Heart left ventricle (tissue), 16 donors: ENCODE measurements at regions not wholly inside any gene's neighbourhood (a gene's known extent, or its start where the extent isn't known, plus 50 kb on each side); places are given as distances from the start of the nearest gene placed in this dataset.
A peak's percentile ranks its signal among the peaks of the same experiment; 100 is the strongest.

Experiments used
- ATAC-seq, 4 donors: fragments of 200-7000 bp; cut with Tn5 transposase; one replicate each; pipeline ENCODE4 v1.9.1; 2020 to 2022; ENCODE audit warnings: moderate library complexity in 4 of 4, mild to moderate bottlenecking in 3 of 4, moderate number of reproducible peaks in 1 of 4
- DNase-seq, 5 donors: peaks; one replicate each; pipeline ENCODE4 v3.0.0-alpha.2; 2020
- H3K27ac ChIP-seq, 12 donors: fragments of 200-600 bp; sonication (generic) in 4 of 12; one replicate each; pipeline versions ENCODE4 v1.5.0 to v1.8.0; 2016 to 2022; ENCODE audit warnings: mild to moderate bottlenecking in 2 of 12
- H3K27me3 ChIP-seq, 9 donors: fragments of 200-600 bp; sonication (generic) in 2 of 9; one replicate each; pipeline versions ENCODE4 v1.5.1 to v1.8.0; 2016 to 2022; ENCODE audit warnings: mild to moderate bottlenecking in 3 of 9
- H3K36me3 ChIP-seq, 9 donors: fragments of 200-600 bp; sonication (generic) in 2 of 9; one replicate each; pipeline versions ENCODE4 v1.5.0 to v1.8.0; 2018 to 2022; ENCODE audit warnings: mild to moderate bottlenecking in 2 of 9
- H3K4me1 ChIP-seq, 12 donors: fragments of 200-600 bp; sonication (generic) in 4 of 12; one replicate each; pipeline versions ENCODE4 v1.5.0 to v1.8.0; 2016 to 2022; ENCODE audit warnings: mild to moderate bottlenecking in 3 of 12
- H3K4me3 ChIP-seq, 12 donors: fragments of 200-600 bp; sonication (generic) in 4 of 12; one replicate each; pipeline versions ENCODE4 v1.5.0 to v1.8.0; 2017 to 2022; ENCODE audit warnings: mild to moderate bottlenecking in 9 of 12, moderate library complexity in 4 of 12
- H3K9me3 ChIP-seq, 12 donors: fragments of 200-600 bp; sonication (generic) in 4 of 12; one replicate each; pipeline versions ENCODE4 v1.5.0 to v1.8.0; 2016 to 2022; ENCODE audit warnings: mild to moderate bottlenecking in 1 of 12
- CTCF ChIP-seq, 12 donors: fragments of 200-600 bp; sonication (generic) in 4 of 12; IDR thresholded peaks; one replicate each; pipeline versions ENCODE4 v1.5.0 to v1.8.0; 2018 to 2022; ENCODE audit warnings: antibody characterized with exemption in 12 of 12, mild to moderate bottlenecking in 5 of 12
- POLR2A ChIP-seq, 2 donors: fragments of 450-650 bp; IDR thresholded peaks; one replicate each; pipeline ENCODE4 v1.6.1; 2017; ENCODE audit warnings: antibody characterized with exemption in 2 of 2, mild to moderate bottlenecking in 2 of 2, moderate library complexity in 2 of 2
- WGBS, 4 donors: extraction: QIAGEN DNeasy Blood & Tissue Kit in 2 of 4; methylation state at CpG; one replicate each; pipeline versions ENCODE4 v1.1.5 to v1.1.7; 2013 to 2018; 5-methylcytosine and 5-hydroxymethylcytosine counted together
- intact Hi-C, 10 donors: fragments of 100-400 bp; cut with DNase I; formaldehyde crosslinking; loops; one replicate each; pipeline versions ENCODE4 v1.11.1 to v1.14.2; 2022
- donor health status: ischemic (EF 13 %, LVEDD 7.1; RV severe dilation, severe dysfunction).
- donor health status: healthy with polysubstance abuse.
- donor health status: DM: no; HTN: yes; CAD: no.
- donor health status: DM: no; HTN: no; CAD: no.
- donor health status: ischemic (EF 25% LVEDD 6.9; RV normal size, moderate dysfunction).
- donor health status: ischemic (EF 25% LVEDD 5.7; RV mildly dilated, moderate dysfunction).
- donor health status: healthy.
- donor health status: DM: yes; HTN: yes; CAD: no.
- donor health status: ischemic (EF 35%, LVEDD 5.7; RV mildly dilated, moderate dysfunction).
- donor health status: nonischemic (EF 11% LVEDD 7.7; RV severe dilation, severe dysfunction).
- donor health status: DM: yes; HTN: yes; CAD: no.
- donor health status: PGD.
- donor health status: ischemic (EF 29% LVEDD 5.4; RV normal size, mild dysfunction).
- donor health status: nonischemic (EF 23%, LVEDD 6.1; RV moderate dilation, normal function).

GRCh38 chr2:106582148-106583143, 95.3 kb downstream of the CD8B2 start:
- H3K27me3 ChIP-seq = peaks cover 2 to 32% (median 13%) of the 10 kb centered on the region in 9 donors
- WGBS, 4 donors = 4 to 6% (median 5%) methylated on average over 28 to 29 of the region's 29 CpGs
- TF ChIP-seq CTCF (IDR thresholded peaks at IDR 0.05) (peak; percentile 65 to 91 (median 84)), POLR2A (IDR thresholded peaks at IDR 0.05) (no peak)

GRCh38 chr2:106584304-106584954, 97.3 kb downstream of the CD8B2 start:
- no peaks in the 10 kb centered on the region for H3K36me3 ChIP-seq
- peak in 1 of 4 donors; percentile 24 for ATAC-seq
- no peak overlapping the region for H3K4me3 ChIP-seq
- TF ChIP-seq POLR2A (IDR thresholded peaks at IDR 0.05) (no peak), CTCF (IDR thresholded peaks at IDR 0.05) (no peak)
- peaks cover 2 to 33% (median 13%) of the 10 kb centered on the region in 9 donors for H3K27me3 ChIP-seq
- H3K9me3 ChIP-seq = no peaks in the 10 kb centered on the region
- intact Hi-C loops = loop anchor here in 6 of 10 donors (5.0 to 10.0 kb wide), 3 partner anchors 340 to 480 kb away; no protein-coding TSS in a partner anchor
- WGBS, 4 donors = 38 to 50% (median 44%) methylated on average over 26 to 47 of the region's 47 CpGs
- H3K27ac ChIP-seq = no peak overlapping the region
- no peak for DNase-seq
- H3K4me1 ChIP-seq = peaks cover 0 to 10% (median 6%) of the 10 kb centered on the region in 12 donors

More at GRCh38 chr2:106582148-106583143, 95.3 kb downstream of the CD8B2 start:
- Histone ChIP-seq H3K9me3 (no peaks in the 10 kb centered on the region), H3K4me3 (peak overlapping the region in 11 of 12 donors; percentile 11 to 49 (median 37)), H3K36me3 (no peaks in the 10 kb centered on the region), H3K27ac (no peak overlapping the region), H3K4me1 (peaks cover 0 to 11% (median 6%) of the 10 kb centered on the region in 12 donors)
- intact Hi-C loops = loop anchor here in 8 of 10 donors (1.0 to 10.0 kb wide), 6 partner anchors 19 to 478 kb away; no protein-coding TSS in a partner anchor
- peak; percentile 67 to 77 (median 70) for DNase-seq
- peak; percentile 70 to 86 (median 80) for ATAC-seq

GRCh38 chr2:106596844-106597243, 109.7 kb downstream of the CD8B2 start:
- Histone ChIP-seq H3K27ac (no peak overlapping the region), H3K4me3 (no peak overlapping the region), H3K9me3 (no peaks in the 10 kb centered on the region), H3K27me3 (peaks cover 0 to 4% (median 0%) of the 10 kb centered on the region in 9 donors), H3K4me1 (no peaks in the 10 kb centered on the region), H3K36me3 (no peaks in the 10 kb centered on the region)
- intact Hi-C loops = no loop called here
- peak in 8 of 12 donors; percentile 9 to 47 (median 27) for TF ChIP-seq CTCF (IDR thresholded peaks at IDR 0.05)
- no peak for TF ChIP-seq POLR2A (IDR thresholded peaks at IDR 0.05)
- no peak for DNase-seq
- no peak for ATAC-seq
- 48 to 61% (median 54%) methylated on average over 4 of the region's 4 CpGs for WGBS, 4 donors

GRCh38 chr2:106599540-106599939, 112.4 kb downstream of the CD8B2 start:
- H3K27ac ChIP-seq = no peak overlapping the region
- H3K4me3 ChIP-seq = no peak overlapping the region
- no peaks in the 10 kb centered on the region for H3K36me3 ChIP-seq
- H3K9me3 ChIP-seq = no peaks in the 10 kb centered on the region
- TF ChIP-seq CTCF (IDR thresholded peaks at IDR 0.05) (no peak), POLR2A (IDR thresholded peaks at IDR 0.05) (no peak)
- peaks cover 0 to 4% (median 0%) of the 10 kb centered on the region in 9 donors for H3K27me3 ChIP-seq
- intact Hi-C loops = no loop called here
- DNase-seq (no peak), ATAC-seq (no peak)
- 86 to 94% (median 93%) methylated on average over 3 of the region's 3 CpGs for whole genome bisulfite sequencing, 4 donors
- no peaks in the 10 kb centered on the region for H3K4me1 ChIP-seq
